H1 (cell line): ENCODE measurements at regions not wholly inside any gene's neighbourhood (a gene's known extent, or its start where the extent isn't known, plus 50 kb on each side); places are given as distances from the start of the nearest gene placed in this dataset.

Experiments used
- HDAC2 ChIP-seq, 2 experiments: fragments of 300-600 bp in 1 of 2; sonication (generic) in 1 of 2; IDR thresholded peaks; 2 replicates each; pipeline ENCODE4 v1.6.1; 2011 to 2012; ENCODE audit warnings: low read depth in 2 of 2, low read length in 2 of 2, mild to moderate bottlenecking in 2 of 2, moderate library complexity in 2 of 2, borderline replicate concordance in 1 of 2, inconsistent platforms in 1 of 2
- KDM5A ChIP-seq: fragments of 200-600 bp; IDR thresholded peaks from 2 replicates; pipeline ENCODE4 v1.7.1; 2012; ENCODE audit warnings: mild to moderate bottlenecking, low read length, inconsistent platforms, mixed read lengths
- RAD21 ChIP-seq, 2 experiments: IDR thresholded peaks in 1 of 2; conservative IDR thresholded peaks in 1 of 2; 2 replicates each; pipeline ENCODE4 v1.6.1; 2011; ENCODE audit warnings: low read depth in 2 of 2, low read length in 2 of 2, improper control_type of control experiment in 1 of 2, inconsistent platforms in 1 of 2, mild to moderate bottlenecking in 1 of 2, moderate library complexity in 1 of 2

DNA sequence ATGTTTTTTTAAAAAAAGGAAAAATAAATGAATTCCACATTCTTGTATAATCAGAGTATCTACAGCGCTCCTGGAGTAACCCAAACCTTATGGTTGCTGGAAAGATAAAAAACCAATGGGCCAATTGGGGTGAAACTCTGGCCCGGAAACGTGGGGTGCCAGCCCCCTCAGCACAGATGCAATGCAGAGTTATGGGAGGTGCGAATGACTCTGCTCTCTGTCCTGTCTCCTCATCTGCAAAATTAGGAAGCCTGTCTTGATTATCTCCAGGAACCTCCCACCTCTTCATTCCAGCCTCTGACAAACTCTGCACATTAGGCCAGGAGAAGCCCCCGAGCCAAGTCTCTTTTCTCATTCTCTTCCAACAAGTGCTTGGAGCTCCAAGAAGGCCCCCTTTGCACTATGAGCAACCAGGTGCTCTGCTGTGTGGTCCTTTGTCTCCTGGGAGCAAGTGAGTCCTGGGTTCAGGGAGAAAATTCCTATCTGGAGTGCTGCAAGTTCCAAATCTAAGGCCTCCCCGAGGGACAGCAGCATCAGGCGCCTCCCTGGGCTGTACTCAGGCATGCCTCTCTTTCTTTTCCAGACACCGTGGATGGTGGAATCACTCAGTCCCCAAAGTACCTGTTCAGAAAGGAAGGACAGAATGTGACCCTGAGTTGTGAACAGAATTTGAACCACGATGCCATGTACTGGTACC is 130.5 kb upstream of the PRSS1 start (continued):
- no peak for TF ChIP-seq RAD21 (IDR thresholded peaks at IDR 0.05 in 1 of 2, conservative IDR thresholded peaks at IDR 0.05 in 1 of 2; ENCODE audit: low read depth in 2 of 2, low read length in 2 of 2)
- no peak for TF ChIP-seq KDM5A
- no peak for TF ChIP-seq HDAC2 (IDR thresholded peaks at IDR 0.05; ENCODE audit: borderline replicate concordance in 1 of 2, low read depth in 2 of 2, low read length in 2 of 2)
